HCT116 (cell line): ENCODE measurements at regions not wholly inside any gene's neighbourhood (a gene's known extent, or its start where the extent isn't known, plus 50 kb on each side); places are given as distances from the start of the nearest gene placed in this dataset.

ENCODE experiments used
- ATAC-seq: fragments of 200-7000 bp; cut with Tn5 transposase; 2 replicates; pipeline ENCODE4 v1.9.1; 2020; ENCODE audit warnings: mild to moderate bottlenecking, moderate library complexity
- BruUV-seq: library from RNA; stranded (reverse); fragments of 400-500 nt; replicated peaks from 2 replicates; lab custom pipeline; 2021; lab: Mats Ljungman, UMichigan
- CTCF ChIA-PET: fragments of 300-600 bp; sonication (Branson Sonifier 250); formaldehyde crosslinking; loops from one replicate; lab custom pipeline; 2021; ENCODE audit warnings: antibody characterized with exemption; lab: Charles Lee
- POLR2A ChIA-PET: fragments of 300-600, 350-600 bp; sonication (Branson Sonifier 250); formaldehyde crosslinking; loops from one replicate; lab custom pipeline; 2021; ENCODE audit warnings: antibody characterized with exemption; lab: Charles Lee
- RAD21 ChIA-PET, 2 experiments: fragments of 300-600 bp; sonication (Branson Sonifier 250); formaldehyde crosslinking; loops; one replicate each; lab custom pipeline; 2023; ENCODE audit warnings: low total read pairs in 2 of 2; ENCODE audit not compliant: uncharacterized antibody in 2 of 2, unreplicated experiment in 2 of 2, low non-redundant PET in 1 of 2; lab: Charles Lee
- DNase-seq: peaks from one replicate; pipeline ENCODE4 v3.0.0-alpha.2; 2010; ENCODE audit warnings: low read depth, low spot score
- H2AFZ ChIP-seq: fragments of 200-600 bp; shearing (Covaris generic), sonication (generic); 2 replicates; pipeline ENCODE4 v1.6.1; 2017; ENCODE audit warnings: low read depth, mixed run types, mixed read lengths, antibody characterized with exemption, low read length; ENCODE audit not compliant: poor library complexity, severe bottlenecking
- H3K27ac ChIP-seq: 2 replicates; pipeline ENCODE4 v1.5.1; 2012; ENCODE audit warnings: low read depth, low read length
- H3K27me3 ChIP-seq: fragments of 200-600 bp; sonication (generic); 2 replicates; pipeline ENCODE4 v1.6.1; 2016; ENCODE audit warnings: mixed run types, low read length, mixed read lengths; ENCODE audit not compliant: insufficient read depth
- H3K36me3 ChIP-seq, 2 experiments: fragments of 200-500 bp in 1 of 2; fragments of 200-600 bp in 1 of 2; sonication (Bioruptor generic) in 1 of 2; sonication (generic) in 1 of 2; 2 replicates each; pipeline versions ENCODE4 v1.5.1 to v1.6.1; 2014 to 2016; ENCODE audit warnings: low read length in 2 of 2, inconsistent platforms in 1 of 2, mixed read lengths in 1 of 2, mixed run types in 1 of 2; ENCODE audit not compliant: insufficient read depth in 2 of 2, control insufficient read depth in 1 of 2
- H3K4me1 ChIP-seq, 2 experiments: fragments of 200-600 bp in 1 of 2; sonication (generic) in 1 of 2; 2 replicates each; pipeline versions ENCODE4 v1.5.1 to v1.6.1; 2012 to 2017; ENCODE audit warnings: low read length in 2 of 2, inconsistent platforms in 1 of 2, mild to moderate bottlenecking in 1 of 2, mixed read lengths in 1 of 2, mixed run types in 1 of 2, moderate library complexity in 1 of 2; ENCODE audit not compliant: insufficient read depth in 2 of 2, control insufficient read depth in 1 of 2
- H3K4me2 ChIP-seq: fragments of 200-600 bp; sonication (generic); 2 replicates; pipeline ENCODE4 v1.6.1; 2017; ENCODE audit warnings: mixed run types, low read length, mixed read lengths
- H3K4me3 ChIP-seq, 2 experiments: fragments of 200-600 bp in 1 of 2; sonication (generic) in 1 of 2; replicated peaks in 1 of 2; 2 replicates each; pipeline ENCODE4 v1.5.1; 2011 to 2016; ENCODE audit warnings: low read length in 2 of 2, control low read depth in 1 of 2, low read depth in 1 of 2, mild to moderate bottlenecking in 1 of 2, mixed read lengths in 1 of 2, mixed run types in 1 of 2
- H3K79me2 ChIP-seq: fragments of 200-600 bp; sonication (generic); 2 replicates; pipeline ENCODE4 v1.6.1; 2017; ENCODE audit warnings: mild to moderate bottlenecking, mixed run types, low read length, moderate library complexity, mixed read lengths; ENCODE audit not compliant: insufficient read depth
- H3K9ac ChIP-seq: fragments of 200-600 bp; sonication (generic); 2 replicates; pipeline ENCODE4 v1.6.1; 2016; ENCODE audit warnings: low read length, mixed read lengths
- H3K9me2 ChIP-seq: fragments of 200-600 bp; sonication (generic), shearing (Covaris generic); 2 replicates; pipeline ENCODE4 v1.6.1; 2017; ENCODE audit warnings: mixed run types, mild to moderate bottlenecking, moderate library complexity; ENCODE audit not compliant: insufficient read depth
- H3K9me3 ChIP-seq, 2 experiments: fragments of 200-500 bp in 1 of 2; fragments of 200-600 bp in 1 of 2; sonication (Bioruptor generic) in 1 of 2; sonication (generic) in 1 of 2; 2 replicates each; pipeline ENCODE4 v1.6.1; 2014 to 2017; ENCODE audit warnings: low read length in 2 of 2, mixed read lengths in 2 of 2, inconsistent platforms in 1 of 2, low read depth in 1 of 2, mild to moderate bottlenecking in 1 of 2, mixed run types in 1 of 2, moderate library complexity in 1 of 2; ENCODE audit not compliant: control insufficient read depth in 1 of 2, insufficient read depth in 1 of 2
- H4K20me1 ChIP-seq: fragments of 200-600 bp; sonication (generic), shearing (Covaris generic); 2 replicates; pipeline ENCODE4 v1.6.1; 2017; ENCODE audit warnings: mixed run types, mild to moderate bottlenecking, moderate library complexity; ENCODE audit not compliant: insufficient read depth
- EGR1 ChIP-seq: IDR thresholded peaks from 2 replicates; pipeline ENCODE4 v1.6.1; 2012; ENCODE audit warnings: low read depth
- ELF1 ChIP-seq: IDR thresholded peaks from 2 replicates; pipeline ENCODE4 v1.6.1; 2012; ENCODE audit warnings: low read depth, borderline replicate concordance
- JUND ChIP-seq: IDR thresholded peaks from 2 replicates; pipeline ENCODE4 v1.6.1; 2012
- POLR2A ChIP-seq: IDR thresholded peaks from 2 replicates; pipeline ENCODE4 v1.7.0; 2011; ENCODE audit warnings: borderline replicate concordance; ENCODE audit not compliant: insufficient read depth, insufficient read length; ENCODE audit errors: extremely low read depth
- RAD21 ChIP-seq: IDR thresholded peaks from 2 replicates; pipeline ENCODE4 v1.6.1; 2012; ENCODE audit warnings: low read depth, mild to moderate bottlenecking
- REST ChIP-seq: IDR thresholded peaks from 2 replicates; pipeline ENCODE4 v1.6.1; 2012; ENCODE audit warnings: low read depth
- SIN3A ChIP-seq: IDR thresholded peaks from 2 replicates; pipeline ENCODE4 v1.6.1; 2012; ENCODE audit warnings: low read depth
- SP1 ChIP-seq: IDR thresholded peaks from 2 replicates; pipeline ENCODE4 v1.6.1; 2012; ENCODE audit warnings: low read depth
- TCF7L2 ChIP-seq: IDR thresholded peaks from 2 replicates; pipeline ENCODE4 v1.7.0; 2011; ENCODE audit warnings: borderline replicate concordance, inconsistent platforms; ENCODE audit not compliant: insufficient read depth, insufficient read length; ENCODE audit errors: extremely low read depth
- ZFX ChIP-seq: fragments of 450-650 bp; IDR thresholded peaks from 2 replicates; pipeline ENCODE4 v1.6.1; 2017
- ZNF274 ChIP-seq: fragments of 200-500 bp; sonication (Bioruptor generic); IDR thresholded peaks from 2 replicates; pipeline ENCODE4 v1.6.1; 2014; ENCODE audit warnings: mild to moderate bottlenecking, low read depth, low read length, inconsistent platforms
- intact Hi-C: fragments of 100-400 bp; cut with micrococcal nuclease; formaldehyde crosslinking; loops from 2 replicates; pipeline ENCODE4 v1.10.0; 2022
- TF ChIP-seq, protein P1 (sequence below): IDR thresholded peaks from 2 replicates; pipeline ENCODE4 v1.6.1; 2012

DNA sequence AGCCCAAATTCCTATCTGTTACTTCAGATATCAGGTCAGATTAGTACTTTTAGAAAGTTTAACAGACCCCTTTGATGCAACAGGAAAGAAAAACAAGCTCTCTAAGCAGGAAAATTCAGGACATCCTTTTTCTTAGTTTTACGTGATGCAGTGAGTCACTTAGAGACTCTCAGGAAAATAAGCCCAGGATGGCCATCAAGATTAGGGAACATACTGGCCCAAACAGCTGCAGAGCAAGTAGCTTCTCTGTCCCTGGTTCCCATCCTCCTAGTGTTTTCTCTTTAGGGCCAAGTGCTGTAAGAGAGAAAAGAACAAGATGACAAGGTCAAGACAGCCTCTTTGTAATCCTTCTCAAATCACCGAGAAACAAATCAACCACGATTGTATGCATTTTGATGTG is 219.1 kb downstream of the ZNF674 start:
- no peak for ATAC-seq
- Histone ChIP-seq H2AFZ (no peak overlapping the region), H3K4me1 (peaks cover 65 to 98% of the 10 kb centered on the region in 2 experiments), H3K9me3 (no peaks in the 10 kb centered on the region), H3K27me3 (no peaks in the 10 kb centered on the region), H3K27ac (peak overlapping the region; percentile 88), H3K9me2 (no peaks in the 10 kb centered on the region), H3K36me3 (no peaks in the 10 kb centered on the region), H3K9ac (peak overlapping the region; percentile 84), H4K20me1 (no peaks in the 10 kb centered on the region), H3K79me2 (peaks cover 14% of the 10 kb centered on the region; the same call in 1 of the 2 replicates), H3K4me3 (peak overlapping the region in 1 of 2 experiments; percentile 26; a peak in 1 of 4 replicates), H3K4me2 (peak overlapping the region; percentile 75)
- RAD21 ChIA-PET = interaction anchor here in 1 of 2 experiments (0.6 to 1.4 kb wide), 2 partner anchors 49 to 50 kb away, joined by 3 read pairs; no protein-coding TSS in a partner anchor
- POLR2A ChIA-PET = interaction anchor here (0.7 to 0.9 kb wide), 2 partner anchors 49 to 866 kb away, joined by 4 read pairs; no protein-coding TSS in a partner anchor
- CTCF ChIA-PET = no interaction called here
- no peak for DNase-seq
- TF ChIP-seq ELF1 (no peak), SIN3A (no peak), POLR2A (no peak), TCF7L2 (no peak), REST (no peak), ZFX (no peak), EGR1 (no peak), JUND (no peak), ZNF274 (no peak), SP1 (no peak), RAD21 (no peak)
- TF ChIP-seq, protein P1, sequence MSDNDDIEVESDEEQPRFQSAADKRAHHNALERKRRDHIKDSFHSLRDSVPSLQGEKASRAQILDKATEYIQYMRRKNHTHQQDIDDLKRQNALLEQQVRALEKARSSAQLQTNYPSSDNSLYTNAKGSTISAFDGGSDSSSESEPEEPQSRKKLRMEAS = no peak
- intact Hi-C loops = loop anchor here (5.0 to 10.0 kb wide), 4 partner anchors 144 to 614 kb away; no protein-coding TSS in a partner anchor
- no TSS peak for BruUV-seq
